Body of pancreas (tissue), 4 donors: ENCODE measurements at regions not wholly inside any gene's neighbourhood (a gene's known extent, or its start where the extent isn't known, plus 50 kb on each side); places are given as distances from the start of the nearest gene placed in this dataset.

ENCODE experiments used
- ATAC-seq: fragments of 150-250 bp; one replicate; pipeline ENCODE4 v1.9.1; 2016
- DNase-seq, 4 donors: peaks; one replicate each; pipeline ENCODE4 v3.0.0-alpha.2; 2019
- H3K27ac ChIP-seq, 4 donors: fragments of 200-600 bp; sonication (generic); 1 replicate in 3 of 4; 2 replicates in 1 of 4; pipeline versions ENCODE4 v1.5.1 to v1.6.1; 2016 to 2019; ENCODE audit warnings: mild to moderate bottlenecking in 1 of 4, mixed read lengths in 1 of 4, moderate library complexity in 1 of 4
- H3K27me3 ChIP-seq, 2 donors: fragments of 200-600 bp; sonication (generic); one replicate each; pipeline ENCODE4 v1.6.0; 2016; ENCODE audit warnings: mild to moderate bottlenecking in 1 of 2
- H3K36me3 ChIP-seq, 2 donors: fragments of 200-600 bp; sonication (generic); replicated peaks in 1 of 2; 2 replicates each; pipeline ENCODE4 v1.5.1; 2016; ENCODE audit warnings: low read depth in 2 of 2; ENCODE audit not compliant: insufficient read depth in 1 of 2
- H3K4me1 ChIP-seq: fragments of 200-600 bp; sonication (generic); one replicate; pipeline ENCODE4 v1.6.0; 2016
- H3K4me3 ChIP-seq, 2 donors: fragments of 200-600 bp; sonication (generic); 1 replicate in 1 of 2; 2 replicates in 1 of 2; pipeline ENCODE4 v1.5.1; 2016 to 2019
- H3K9me3 ChIP-seq, 3 donors: fragments of 200-600 bp; sonication (generic); 1 replicate in 2 of 3; 2 replicates in 1 of 3; pipeline ENCODE4 v1.5.1; 2016
- POLR2A ChIP-seq, 3 donors: fragments of 450-650 bp; IDR thresholded peaks; one replicate each; pipeline ENCODE4 v1.6.1; 2016; ENCODE audit warnings: antibody characterized with exemption in 3 of 3, mild to moderate bottlenecking in 2 of 3
- WGBS, 2 donors: methylation state at CpG; one replicate each; pipeline ENCODE4 v1.1.5; 2017; 5-methylcytosine and 5-hydroxymethylcytosine counted together
- intact Hi-C: fragments of 100-400 bp; cut with DNase I; formaldehyde crosslinking; loops from one replicate; pipeline ENCODE4 v1.15.1; 2023
- TF ChIP-seq, protein P1 (sequence below), 7 experiments: fragments of 450-650 bp in 4 of 7; fragments of 200-600 bp in 3 of 7; sonication (generic) in 3 of 7; IDR thresholded peaks; one replicate each; pipeline ENCODE4 v1.5.1; 2016 to 2019; ENCODE audit warnings: antibody characterized with exemption in 7 of 7

DNA sequence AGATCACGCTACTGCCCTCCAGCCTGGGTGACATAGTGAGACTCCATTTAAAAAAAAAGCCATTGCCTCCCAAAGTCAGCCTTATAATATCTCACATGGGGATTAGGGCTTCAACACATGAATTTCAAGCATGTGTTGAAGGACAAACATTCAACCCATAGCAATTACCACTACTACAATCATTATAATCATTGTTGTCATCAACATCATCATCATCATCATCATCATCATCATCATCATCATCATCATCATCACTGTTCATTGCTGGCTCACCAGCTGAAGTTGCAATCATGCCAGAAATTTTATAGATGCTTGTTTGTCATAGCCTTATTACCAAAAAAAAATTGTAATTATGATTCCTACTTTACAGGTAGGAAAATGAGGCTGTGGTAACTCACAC is 762.9 kb downstream of the METTL15 start:
- ATAC-seq (no peak), DNase-seq (no peak)
- Histone ChIP-seq H3K27me3 (no peaks in the 10 kb centered on the region), H3K27ac (no peak overlapping the region), H3K4me1 (no peaks in the 10 kb centered on the region), H3K9me3 (no peaks in the 10 kb centered on the region), H3K4me3 (no peak overlapping the region), H3K36me3 (no peaks in the 10 kb centered on the region)
- WGBS, 2 donors = 82 to 93% methylated on average over 1 of the region's 1 CpG
- intact Hi-C loops = no loop called here
- TF ChIP-seq, protein P1, sequence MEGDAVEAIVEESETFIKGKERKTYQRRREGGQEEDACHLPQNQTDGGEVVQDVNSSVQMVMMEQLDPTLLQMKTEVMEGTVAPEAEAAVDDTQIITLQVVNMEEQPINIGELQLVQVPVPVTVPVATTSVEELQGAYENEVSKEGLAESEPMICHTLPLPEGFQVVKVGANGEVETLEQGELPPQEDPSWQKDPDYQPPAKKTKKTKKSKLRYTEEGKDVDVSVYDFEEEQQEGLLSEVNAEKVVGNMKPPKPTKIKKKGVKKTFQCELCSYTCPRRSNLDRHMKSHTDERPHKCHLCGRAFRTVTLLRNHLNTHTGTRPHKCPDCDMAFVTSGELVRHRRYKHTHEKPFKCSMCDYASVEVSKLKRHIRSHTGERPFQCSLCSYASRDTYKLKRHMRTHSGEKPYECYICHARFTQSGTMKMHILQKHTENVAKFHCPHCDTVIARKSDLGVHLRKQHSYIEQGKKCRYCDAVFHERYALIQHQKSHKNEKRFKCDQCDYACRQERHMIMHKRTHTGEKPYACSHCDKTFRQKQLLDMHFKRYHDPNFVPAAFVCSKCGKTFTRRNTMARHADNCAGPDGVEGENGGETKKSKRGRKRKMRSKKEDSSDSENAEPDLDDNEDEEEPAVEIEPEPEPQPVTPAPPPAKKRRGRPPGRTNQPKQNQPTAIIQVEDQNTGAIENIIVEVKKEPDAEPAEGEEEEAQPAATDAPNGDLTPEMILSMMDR (IDR thresholded peaks at IDR 0.05) = no peak
- no peak for TF ChIP-seq POLR2A (IDR thresholded peaks at IDR 0.05)

DNA sequence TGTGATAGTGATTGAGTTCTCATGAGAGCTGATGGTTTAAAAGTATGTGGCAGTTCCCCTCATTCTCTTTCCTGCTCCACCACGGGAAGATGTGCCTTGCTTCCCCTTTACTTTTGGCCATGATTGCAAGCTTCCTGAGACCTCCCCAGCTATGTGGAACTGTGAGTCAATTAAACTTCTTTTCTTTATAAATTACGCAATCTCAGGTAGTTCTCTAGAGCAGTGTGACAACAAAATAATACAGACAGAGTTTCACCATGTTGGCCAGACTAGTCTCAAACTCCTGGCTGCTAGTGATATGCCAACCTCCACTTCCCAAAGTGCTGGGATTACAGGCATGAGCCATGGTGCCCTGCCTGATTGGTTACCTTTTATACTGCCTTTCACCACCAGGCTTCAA is 755.2 kb downstream of the METTL15 start:
- 82 to 91% methylated on average over 2 of the region's 2 CpGs for WGBS, 2 donors
- H3K4me3 ChIP-seq = no peak overlapping the region
- ATAC-seq (no peak), DNase-seq (no peak)
- H3K36me3 ChIP-seq = no peaks in the 10 kb centered on the region
- intact Hi-C loops = no loop called here
- TF ChIP-seq POLR2A (IDR thresholded peaks at IDR 0.05) = no peak
- TF ChIP-seq, protein P1 (IDR thresholded peaks at IDR 0.05) = no peak
- no peaks in the 10 kb centered on the region for H3K9me3 ChIP-seq
- H3K27ac ChIP-seq = no peak overlapping the region
- H3K27me3 ChIP-seq = no peaks in the 10 kb centered on the region
- no peaks in the 10 kb centered on the region for H3K4me1 ChIP-seq

- H3K4me3 ChIP-seq = no peak overlapping the region
- no peak overlapping the region for H3K27ac ChIP-seq
- no peaks in the 10 kb centered on the region for H3K27me3 ChIP-seq
- DNase-seq (no peak), ATAC-seq (no peak)
- no peaks in the 10 kb centered on the region for H3K4me1 ChIP-seq
- no peaks in the 10 kb centered on the region for H3K9me3 ChIP-seq
- WGBS, 2 donors = 39 to 43% methylated on average over 2 of the region's 2 CpGs
- no peaks in the 10 kb centered on the region for H3K36me3 ChIP-seq
- intact Hi-C loops = no loop called here
- TF ChIP-seq, protein P1 (IDR thresholded peaks at IDR 0.05) = no peak
- no peak for TF ChIP-seq POLR2A (IDR thresholded peaks at IDR 0.05)
Measured at GRCh38 chr11:28860893-28861292, 752.7 kb downstream of the METTL15 start.

GRCh38 chr11:28858076-28858475 is 749.9 kb downstream of the METTL15 start:
- Histone ChIP-seq H3K27ac (no peak overlapping the region), H3K9me3 (no peaks in the 10 kb centered on the region), H3K4me1 (no peaks in the 10 kb centered on the region), H3K27me3 (no peaks in the 10 kb centered on the region), H3K4me3 (no peak overlapping the region), H3K36me3 (no peaks in the 10 kb centered on the region)
- ATAC-seq (no peak), DNase-seq (no peak)
- 39 to 41% methylated on average over 2 of the region's 2 CpGs for WGBS, 2 donors
- intact Hi-C loops = no loop called here
- TF ChIP-seq, protein P1 (IDR thresholded peaks at IDR 0.05) = no peak
- no peak for TF ChIP-seq POLR2A (IDR thresholded peaks at IDR 0.05)

DNA sequence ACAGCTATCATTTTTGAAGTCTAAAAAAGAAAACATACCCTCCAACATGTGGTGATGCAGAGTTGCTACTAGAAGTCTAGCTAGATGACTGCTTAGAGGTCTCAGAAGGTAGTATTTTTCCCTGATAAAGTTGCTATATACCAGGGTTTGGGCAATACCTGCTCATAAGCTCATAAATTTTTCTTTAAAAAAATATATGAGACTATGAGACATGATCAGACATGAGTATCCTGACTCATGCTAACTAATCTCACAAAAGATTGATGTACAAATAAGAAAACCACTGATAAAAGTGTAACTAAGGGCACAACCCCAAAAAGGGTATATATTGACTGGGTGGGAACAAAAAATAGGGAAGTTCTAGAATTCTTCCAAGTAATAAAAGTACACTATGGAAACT is 740.9 kb downstream of the METTL15 start:
- ATAC-seq (no peak), DNase-seq (no peak)
- Histone ChIP-seq H3K27me3 (no peaks in the 10 kb centered on the region), H3K9me3 (no peaks in the 10 kb centered on the region), H3K27ac (no peak overlapping the region), H3K36me3 (no peaks in the 10 kb centered on the region), H3K4me3 (no peak overlapping the region), H3K4me1 (no peaks in the 10 kb centered on the region)
- TF ChIP-seq, protein P1 (IDR thresholded peaks at IDR 0.05) = no peak
- TF ChIP-seq POLR2A (IDR thresholded peaks at IDR 0.05) = no peak
- intact Hi-C loops = no loop called here
